Neural crest cell (in vitro differentiated cells): ENCODE measurements at regions not wholly inside any gene's neighbourhood (a gene's known extent, or its start where the extent isn't known, plus 50 kb on each side); places are given as distances from the start of the nearest gene placed in this dataset.
"Not testable (repeated sequence)": the region's sequence is repeated elsewhere in the genome, so short reads cannot be mapped to it uniquely, and the experiment has no call there.

Experiments
- DNase-seq: peaks from one replicate; pipeline ENCODE4 v3.0.0; 2021; ENCODE audit warnings: low read depth, mixed read lengths, low spot score
- H3K27ac Mint-ChIP-seq: one replicate; pipeline ENCODE4 v1.8.0; 2021; ENCODE audit warnings: mild to moderate bottlenecking, mixed read lengths; ENCODE audit not compliant: unreplicated experiment
- H3K27me3 Mint-ChIP-seq: 2 replicates; pipeline ENCODE4 v1.8.0; 2021; ENCODE audit warnings: low read depth, mild to moderate bottlenecking, mixed read lengths
- H3K36me3 Mint-ChIP-seq: 2 replicates; pipeline ENCODE4 v1.8.0; 2021; ENCODE audit warnings: low read depth, mild to moderate bottlenecking, mixed read lengths
- H3K4me1 Mint-ChIP-seq: 2 replicates; pipeline ENCODE4 v1.8.0; 2021; ENCODE audit warnings: mixed read lengths
- H3K4me3 Mint-ChIP-seq: one replicate; pipeline ENCODE4 v1.8.0; 2021; ENCODE audit warnings: mild to moderate bottlenecking, mixed read lengths
- H3K9me3 Mint-ChIP-seq: 2 replicates; pipeline ENCODE4 v1.8.0; 2021; ENCODE audit warnings: mixed read lengths
- CTCF ChIP-seq: fragments of 200-600 bp; sonication (generic); conservative IDR thresholded peaks from 2 replicates; pipeline ENCODE4 v1.5.0; 2021; ENCODE audit warnings: antibody characterized with exemption, mild to moderate bottlenecking

GRCh38 chr1:25171013-25171412 lies 61.3 kb downstream of the SYF2 start:
- H3K9me3 Mint-ChIP-seq, DNase-seq, H3K36me3 Mint-ChIP-seq, H3K27me3 Mint-ChIP-seq: not testable (repeated sequence)
- Mint-ChIP-seq H3K27ac (peak overlapping the region; percentile 7), H3K4me1 (peaks cover 27% of the 10 kb centered on the region), H3K4me3 (peak overlapping the region; percentile 1)

GRCh38 chr1:25170439-25170838 lies 61.9 kb downstream of the SYF2 start:
- Mint-ChIP-seq H3K27ac (no peak overlapping the region), H3K27me3 (no peaks in the 10 kb centered on the region), H3K4me1 (peaks cover 30% of the 10 kb centered on the region), H3K4me3 (no peak overlapping the region), H3K36me3 (no peaks in the 10 kb centered on the region), H3K9me3 (no peaks in the 10 kb centered on the region)
- TF ChIP-seq CTCF, result no peak
- no peak for DNase-seq

GRCh38 chr1:25169610-25170009 lies 62.7 kb downstream of the SYF2 start:
- DNase-seq, result no peak
- Mint-ChIP-seq H3K9me3 (no peaks in the 10 kb centered on the region), H3K27me3 (no peaks in the 10 kb centered on the region), H3K4me3 (no peak overlapping the region), H3K4me1 (peaks cover 23% of the 10 kb centered on the region), H3K27ac (no peak overlapping the region), H3K36me3 (no peaks in the 10 kb centered on the region)
- no peak for TF ChIP-seq CTCF

- Mint-ChIP-seq H3K27me3 (no peaks in the 10 kb centered on the region), H3K27ac (no peak overlapping the region), H3K4me3 (no peak overlapping the region), H3K9me3 (no peaks in the 10 kb centered on the region), H3K4me1 (peaks cover 23% of the 10 kb centered on the region), H3K36me3 (no peaks in the 10 kb centered on the region)
- no peak for DNase-seq
- no peak for TF ChIP-seq CTCF
These were observed 63.1 kb downstream of the SYF2 start for GRCh38 chr1:25169168-25169567.

GRCh38 chr1:25168193-25169071 lies 63.9 kb downstream of the SYF2 start:
- TF ChIP-seq CTCF, result peak; percentile 21
- H3K9me3 Mint-ChIP-seq, result no peaks in the 10 kb centered on the region
- no peak overlapping the region for H3K4me3 Mint-ChIP-seq
- DNase-seq, result no peak
- H3K27ac Mint-ChIP-seq, result no peak overlapping the region
- peaks cover 23% of the 10 kb centered on the region for H3K4me1 Mint-ChIP-seq
- no peaks in the 10 kb centered on the region for H3K27me3 Mint-ChIP-seq
- H3K36me3 Mint-ChIP-seq, result no peaks in the 10 kb centered on the region
